Smooth muscle cell (in vitro differentiated cells): ENCODE measurements at regions not wholly inside any gene's neighbourhood (a gene's known extent, or its start where the extent isn't known, plus 50 kb on each side); places are given as distances from the start of the nearest gene placed in this dataset.

Experiments used
- DNase-seq: peaks from one replicate; lab custom pipeline; 2025; ENCODE audit not compliant: unreplicated experiment; lab: John Stamatoyannopoulos, UW
- H2AFZ ChIP-seq: fragments of 200-600 bp; sonication (generic); 2 replicates; pipeline ENCODE4 v1.6.0; 2016; ENCODE audit warnings: antibody characterized with exemption, low read depth, mild to moderate bottlenecking
- H3F3A ChIP-seq: fragments of 200-600 bp; sonication (generic); 2 replicates; pipeline ENCODE4 v1.6.0; 2017; ENCODE audit warnings: antibody characterized with exemption, low read depth
- H3K27ac ChIP-seq: fragments of 200-600 bp; sonication (generic); 2 replicates; pipeline ENCODE4 v1.5.1; 2016; ENCODE audit warnings: low read depth, mild to moderate bottlenecking
- H3K27me3 ChIP-seq: fragments of 200-600 bp; sonication (generic); 2 replicates; pipeline ENCODE4 v1.6.1; 2016; ENCODE audit warnings: low read depth, mild to moderate bottlenecking
- H3K36me3 ChIP-seq: fragments of 200-600 bp; sonication (generic); 2 replicates; pipeline ENCODE4 v1.5.1; 2016; ENCODE audit warnings: low read depth
- H3K4me1 ChIP-seq: fragments of 200-600 bp; sonication (generic); 2 replicates; pipeline ENCODE4 v1.5.1; 2016; ENCODE audit warnings: low read depth
- H3K4me2 ChIP-seq: fragments of 200-600 bp; sonication (generic); 2 replicates; pipeline ENCODE4 v1.6.0; 2016; ENCODE audit warnings: mild to moderate bottlenecking
- H3K4me3 ChIP-seq: fragments of 200-600 bp; sonication (generic); 2 replicates; pipeline ENCODE4 v1.5.1; 2016; ENCODE audit warnings: mild to moderate bottlenecking
- H3K79me2 ChIP-seq: fragments of 200-600 bp; sonication (generic); 2 replicates; pipeline ENCODE4 v1.6.0; 2016; ENCODE audit warnings: low read depth, mild to moderate bottlenecking
- H3K9ac ChIP-seq: fragments of 200-600 bp; sonication (generic); 2 replicates; pipeline ENCODE4 v1.6.0; 2016; ENCODE audit warnings: low read depth
- H3K9me3 ChIP-seq: fragments of 200-600 bp; sonication (generic); replicated peaks from 2 replicates; pipeline ENCODE4 v1.5.1; 2016; ENCODE audit warnings: low read depth
- H4K20me1 ChIP-seq: fragments of 200-600 bp; sonication (generic); 2 replicates; pipeline ENCODE4 v1.6.0; 2016; ENCODE audit warnings: low read depth
- CTCF ChIP-seq: fragments of 200-600 bp; sonication (generic); IDR thresholded peaks from 2 replicates; pipeline ENCODE4 v1.5.1; 2017; ENCODE audit warnings: borderline replicate concordance, mild to moderate bottlenecking, antibody characterized with exemption; ENCODE audit not compliant: insufficient read depth, poor library complexity, severe bottlenecking
- WGBS: methylation state at CpG from one replicate; pipeline ENCODE4 v1.1.7; 2016; ENCODE audit warnings: low lambda C conversion rate; 5-methylcytosine and 5-hydroxymethylcytosine counted together

GRCh38 chr2:5329763-5330162 is 362.4 kb upstream of the SOX11 start:
- Histone ChIP-seq H4K20me1 (no peaks in the 10 kb centered on the region), H3F3A (no peaks in the 10 kb centered on the region), H3K27me3 (peaks cover 3% of the 10 kb centered on the region), H3K4me2 (no peak overlapping the region), H2AFZ (no peak overlapping the region), H3K9ac (no peak overlapping the region), H3K4me1 (no peaks in the 10 kb centered on the region), H3K4me3 (no peak overlapping the region), H3K79me2 (no peaks in the 10 kb centered on the region), H3K9me3 (no peaks in the 10 kb centered on the region), H3K27ac (no peak overlapping the region), H3K36me3 (no peaks in the 10 kb centered on the region)
- 93% methylated on average over 3 of the region's 3 CpGs for WGBS
- no peak for DNase-seq
- TF ChIP-seq CTCF = no peak

- no peaks in the 10 kb centered on the region for H3K4me1 ChIP-seq
- H3K4me3 ChIP-seq = no peak overlapping the region
- H3K79me2 ChIP-seq = no peaks in the 10 kb centered on the region
- H3K27ac ChIP-seq = no peak overlapping the region
- TF ChIP-seq CTCF = no peak
- no peak for DNase-seq
- no peak overlapping the region for H3K4me2 ChIP-seq
- H3F3A ChIP-seq = no peaks in the 10 kb centered on the region
- no peaks in the 10 kb centered on the region for H4K20me1 ChIP-seq
- no peak overlapping the region for H2AFZ ChIP-seq
- no peaks in the 10 kb centered on the region for H3K9me3 ChIP-seq
- H3K27me3 ChIP-seq = peaks cover 3% of the 10 kb centered on the region
- H3K9ac ChIP-seq = no peak overlapping the region
- 55% methylated on average over 1 of the region's 1 CpG for WGBS
- H3K36me3 ChIP-seq = no peaks in the 10 kb centered on the region
These were observed 361.2 kb upstream of the SOX11 start for GRCh38 chr2:5330961-5331360.

GRCh38 chr2:5332925-5333324 is 359.3 kb upstream of the SOX11 start:
- Histone ChIP-seq H3K27me3 (peaks cover 3% of the 10 kb centered on the region), H3K4me3 (no peak overlapping the region), H3K27ac (no peak overlapping the region), H3K36me3 (no peaks in the 10 kb centered on the region), H3K4me1 (no peaks in the 10 kb centered on the region), H3K9me3 (no peaks in the 10 kb centered on the region), H3F3A (no peaks in the 10 kb centered on the region), H2AFZ (no peak overlapping the region), H3K4me2 (no peak overlapping the region), H3K9ac (no peak overlapping the region), H3K79me2 (no peaks in the 10 kb centered on the region), H4K20me1 (no peaks in the 10 kb centered on the region)
- DNase-seq = no peak
- TF ChIP-seq CTCF = no peak
- 90% methylated on average over 3 of the region's 3 CpGs for WGBS

- H3K9ac ChIP-seq = no peak overlapping the region
- no peak overlapping the region for H3K4me2 ChIP-seq
- no peak overlapping the region for H3K27ac ChIP-seq
- H3K4me3 ChIP-seq = no peak overlapping the region
- no peaks in the 10 kb centered on the region for H3K79me2 ChIP-seq
- no peaks in the 10 kb centered on the region for H3K9me3 ChIP-seq
- H2AFZ ChIP-seq = no peak overlapping the region
- H3F3A ChIP-seq = no peaks in the 10 kb centered on the region
- no peaks in the 10 kb centered on the region for H3K4me1 ChIP-seq
- DNase-seq = no peak
- no peak for TF ChIP-seq CTCF
- H3K27me3 ChIP-seq = peaks cover 2% of the 10 kb centered on the region
- no peaks in the 10 kb centered on the region for H4K20me1 ChIP-seq
- no peaks in the 10 kb centered on the region for H3K36me3 ChIP-seq
These were observed 352.7 kb upstream of the SOX11 start for GRCh38 chr2:5339473-5339872.
